GM18867 (cell line): ENCODE measurements at regions not wholly inside any gene's neighbourhood (a gene's known extent, or its start where the extent isn't known, plus 50 kb on each side); places are given as distances from the start of the nearest gene placed in this dataset.
"Not testable (repeated sequence)": the region's sequence is repeated elsewhere in the genome, so short reads cannot be mapped to it uniquely, and the experiment has no call there.

Experiments used
- ATAC-seq: cut with Tn5 transposase; IDR thresholded peaks from one replicate; pipeline ENCODE4 v1.9.1; 2021; ENCODE audit warnings: mild to moderate bottlenecking, moderate library complexity; ENCODE audit not compliant: unreplicated experiment

- ATAC-seq, result no peak
Measured at GRCh38 chrX:36642052-36642451, 366.1 kb upstream of the FAM47C start.

- ATAC-seq, result no peak
Measured at GRCh38 chrX:36650622-36651021, 357.5 kb upstream of the FAM47C start.

GRCh38 chrX:36683507-36683906 lies 324.7 kb upstream of the FAM47C start:
- no peak for ATAC-seq

GRCh38 chrX:36684053-36684452 lies 324.1 kb upstream of the FAM47C start:
- no peak for ATAC-seq

GRCh38 chrX:36721990-36722389 lies 286.2 kb upstream of the FAM47C start:
- no peak for ATAC-seq

- no peak for ATAC-seq
Measured at GRCh38 chrX:36753602-36754001, 254.6 kb upstream of the FAM47C start.

GRCh38 chrX:36787752-36788151 lies 220.4 kb upstream of the FAM47C start:
- no peak for ATAC-seq

- no peak for ATAC-seq
Measured at GRCh38 chrX:36803151-36803550, 205.0 kb upstream of the FAM47C start.

- ATAC-seq, result no peak
Measured at GRCh38 chrX:36804066-36804465, 204.1 kb upstream of the FAM47C start.

- no peak for ATAC-seq
Measured at GRCh38 chrX:36844857-36845256, 163.3 kb upstream of the FAM47C start.

- no peak for ATAC-seq
Measured at GRCh38 chrX:36847496-36847895, 160.7 kb upstream of the FAM47C start.

GRCh38 chrX:36849407-36849806 lies 158.8 kb upstream of the FAM47C start:
- ATAC-seq, result no peak

- no peak for ATAC-seq
Measured at GRCh38 chrX:36856849-36857248, 151.3 kb upstream of the FAM47C start.

- no peak for ATAC-seq
Measured at GRCh38 chrX:36859231-36859630, 148.9 kb upstream of the FAM47C start.

GRCh38 chrX:36861601-36862000 lies 146.6 kb upstream of the FAM47C start:
- no peak for ATAC-seq

GRCh38 chrX:36867143-36867542 lies 141.0 kb upstream of the FAM47C start:
- ATAC-seq, result peak; percentile 65

- ATAC-seq, result no peak
Measured at GRCh38 chrX:36868592-36868991, 139.6 kb upstream of the FAM47C start.

GRCh38 chrX:36869457-36869856 lies 138.7 kb upstream of the FAM47C start:
- ATAC-seq, result no peak

- ATAC-seq, result no peak
Measured at GRCh38 chrX:36897690-36898089, 110.5 kb upstream of the FAM47C start.

GRCh38 chrX:36898301-36898700 lies 109.9 kb upstream of the FAM47C start:
- peak; percentile 84 for ATAC-seq

GRCh38 chrX:36904561-36904960 lies 103.6 kb upstream of the FAM47C start:
- ATAC-seq, result not testable (repeated sequence)

- ATAC-seq, result peak; percentile 90
Measured at GRCh38 chrX:36908801-36909675, 99.1 kb upstream of the FAM47C start.

- no peak for ATAC-seq
Measured at GRCh38 chrX:36909676-36910030, 98.5 kb upstream of the FAM47C start.
